ENCODE measurements at regions not wholly inside any gene's neighbourhood (a gene's known extent, or its start where the extent isn't known, plus 50 kb on each side); places are given as distances from the start of the nearest gene placed in this dataset.

- TF ChIP-seq CTCF (IDR thresholded peaks at IDR 0.05) (no peak), POLR2A (IDR thresholded peaks at IDR 0.05) (no peak), POLR2AphosphoS5 (IDR thresholded peaks at IDR 0.05) (no peak), EP300 (IDR thresholded peaks at IDR 0.05) (no peak)
Observed at GRCh38 chr6:121760745-121761144, 325.3 kb downstream of the GJA1 start.

All from gastroesophageal sphincter (tissue), 3 donors.